ENCODE measurements at regions not wholly inside any gene's neighbourhood (a gene's known extent, or its start where the extent isn't known, plus 50 kb on each side); places are given as distances from the start of the nearest gene placed in this dataset.

- H3K4me3 Mint-ChIP-seq (ENCODE audit: low read depth): no peak overlapping the region
- H3K4me1 Mint-ChIP-seq (ENCODE audit: low read depth): no peaks in the 10 kb centered on the region
- H3K9me3 Mint-ChIP-seq: peaks cover 19% of the 10 kb centered on the region
- no peaks in the 10 kb centered on the region for H3K36me3 Mint-ChIP-seq (ENCODE audit: low read depth)
- intact Hi-C loops (cut with micrococcal nuclease): no loop called here
- DNase-seq (ENCODE audit: low spot score): no peak
- no peaks in the 10 kb centered on the region for H3K27me3 Mint-ChIP-seq (ENCODE audit: low read depth)
- H3K27ac Mint-ChIP-seq: no peak overlapping the region
Observed at GRCh38 chr7:69465262-69465661, 133.0 kb upstream of the AUTS2 start.

GRCh38 chr7:69467826-69468225, 130.4 kb upstream of the AUTS2 start:
- intact Hi-C loops (cut with micrococcal nuclease): no loop called here
- Mint-ChIP-seq H3K4me3 (ENCODE audit: low read depth) (no peak overlapping the region), H3K36me3 (ENCODE audit: low read depth) (no peaks in the 10 kb centered on the region), H3K9me3 (peaks cover 28% of the 10 kb centered on the region), H3K27me3 (ENCODE audit: low read depth) (no peaks in the 10 kb centered on the region), H3K27ac (no peak overlapping the region), H3K4me1 (ENCODE audit: low read depth) (no peaks in the 10 kb centered on the region)
- DNase-seq (ENCODE audit: low spot score): no peak

- Mint-ChIP-seq H3K4me3 (ENCODE audit: low read depth) (no peak overlapping the region), H3K27me3 (ENCODE audit: low read depth) (no peaks in the 10 kb centered on the region), H3K36me3 (ENCODE audit: low read depth) (no peaks in the 10 kb centered on the region), H3K27ac (no peak overlapping the region), H3K9me3 (peaks cover 14% of the 10 kb centered on the region), H3K4me1 (ENCODE audit: low read depth) (no peaks in the 10 kb centered on the region)
- no peak for DNase-seq (ENCODE audit: low spot score)
- intact Hi-C loops (cut with micrococcal nuclease): no loop called here
Observed at GRCh38 chr7:69476416-69476815, 121.9 kb upstream of the AUTS2 start.

- Mint-ChIP-seq H3K4me1 (ENCODE audit: low read depth) (no peaks in the 10 kb centered on the region), H3K36me3 (ENCODE audit: low read depth) (no peaks in the 10 kb centered on the region), H3K4me3 (ENCODE audit: low read depth) (no peak overlapping the region), H3K27ac (no peak overlapping the region), H3K27me3 (ENCODE audit: low read depth) (no peaks in the 10 kb centered on the region), H3K9me3 (peaks cover 14% of the 10 kb centered on the region)
- no peak for DNase-seq (ENCODE audit: low spot score)
- intact Hi-C loops (cut with micrococcal nuclease): no loop called here
Observed at GRCh38 chr7:69482676-69483075, 115.6 kb upstream of the AUTS2 start.

GRCh38 chr7:69489533-69489932, 108.7 kb upstream of the AUTS2 start:
- Mint-ChIP-seq H3K27ac (no peak overlapping the region), H3K4me1 (ENCODE audit: low read depth) (no peaks in the 10 kb centered on the region), H3K4me3 (ENCODE audit: low read depth) (no peak overlapping the region), H3K27me3 (ENCODE audit: low read depth) (no peaks in the 10 kb centered on the region), H3K36me3 (ENCODE audit: low read depth) (no peaks in the 10 kb centered on the region), H3K9me3 (peaks cover 14% of the 10 kb centered on the region)
- intact Hi-C loops (cut with micrococcal nuclease): no loop called here
- DNase-seq (ENCODE audit: low spot score): no peak

- Mint-ChIP-seq H3K9me3 (peaks cover 36% of the 10 kb centered on the region), H3K4me1 (ENCODE audit: low read depth) (no peaks in the 10 kb centered on the region), H3K27ac (no peak overlapping the region), H3K27me3 (ENCODE audit: low read depth) (no peaks in the 10 kb centered on the region), H3K36me3 (ENCODE audit: low read depth) (no peaks in the 10 kb centered on the region), H3K4me3 (ENCODE audit: low read depth) (no peak overlapping the region)
- no peak for DNase-seq (ENCODE audit: low spot score)
- intact Hi-C loops (cut with micrococcal nuclease): no loop called here
Observed at GRCh38 chr7:69498671-69499070, 99.6 kb upstream of the AUTS2 start.

- Mint-ChIP-seq H3K9me3 (peaks cover 28% of the 10 kb centered on the region), H3K27ac (no peak overlapping the region), H3K4me3 (ENCODE audit: low read depth) (no peak overlapping the region), H3K4me1 (ENCODE audit: low read depth) (no peaks in the 10 kb centered on the region), H3K36me3 (ENCODE audit: low read depth) (no peaks in the 10 kb centered on the region), H3K27me3 (ENCODE audit: low read depth) (no peaks in the 10 kb centered on the region)
- intact Hi-C loops (cut with micrococcal nuclease): no loop called here
- no peak for DNase-seq (ENCODE audit: low spot score)
Observed at GRCh38 chr7:69502358-69502757, 95.9 kb upstream of the AUTS2 start.

- Mint-ChIP-seq H3K4me1 (ENCODE audit: low read depth) (no peaks in the 10 kb centered on the region), H3K9me3 (peaks cover 21% of the 10 kb centered on the region), H3K27me3 (ENCODE audit: low read depth) (no peaks in the 10 kb centered on the region), H3K4me3 (ENCODE audit: low read depth) (no peak overlapping the region), H3K36me3 (ENCODE audit: low read depth) (no peaks in the 10 kb centered on the region), H3K27ac (no peak overlapping the region)
- intact Hi-C loops (cut with micrococcal nuclease): no loop called here
- DNase-seq (ENCODE audit: low spot score): no peak
Observed at GRCh38 chr7:69504733-69505420, 93.4 kb upstream of the AUTS2 start.

GRCh38 chr7:69508736-69509135, 89.5 kb upstream of the AUTS2 start:
- no peak for DNase-seq (ENCODE audit: low spot score)
- H3K27me3 Mint-ChIP-seq (ENCODE audit: low read depth): no peaks in the 10 kb centered on the region
- H3K36me3 Mint-ChIP-seq (ENCODE audit: low read depth): no peaks in the 10 kb centered on the region
- H3K4me1 Mint-ChIP-seq (ENCODE audit: low read depth): no peaks in the 10 kb centered on the region
- H3K27ac Mint-ChIP-seq: no peak overlapping the region
- intact Hi-C loops (cut with micrococcal nuclease): no loop called here
- H3K9me3 Mint-ChIP-seq: peaks cover 16% of the 10 kb centered on the region
- H3K4me3 Mint-ChIP-seq (ENCODE audit: low read depth): no peak overlapping the region

- H3K4me3 Mint-ChIP-seq (ENCODE audit: low read depth): no peak overlapping the region
- H3K9me3 Mint-ChIP-seq: peaks cover 16% of the 10 kb centered on the region
- no peaks in the 10 kb centered on the region for H3K27me3 Mint-ChIP-seq (ENCODE audit: low read depth)
- H3K36me3 Mint-ChIP-seq (ENCODE audit: low read depth): no peaks in the 10 kb centered on the region
- H3K4me1 Mint-ChIP-seq (ENCODE audit: low read depth): no peaks in the 10 kb centered on the region
- no peak overlapping the region for H3K27ac Mint-ChIP-seq
- DNase-seq (ENCODE audit: low spot score): no peak
- intact Hi-C loops (cut with micrococcal nuclease): no loop called here
Observed at GRCh38 chr7:69510114-69510513, 88.2 kb upstream of the AUTS2 start.

GRCh38 chr7:69515495-69516212, 82.6 kb upstream of the AUTS2 start:
- H3K9me3 Mint-ChIP-seq: no peaks in the 10 kb centered on the region
- H3K4me1 Mint-ChIP-seq (ENCODE audit: low read depth): no peaks in the 10 kb centered on the region
- H3K36me3 Mint-ChIP-seq (ENCODE audit: low read depth): no peaks in the 10 kb centered on the region
- H3K4me3 Mint-ChIP-seq (ENCODE audit: low read depth): no peak overlapping the region
- H3K27me3 Mint-ChIP-seq (ENCODE audit: low read depth): no peaks in the 10 kb centered on the region
- no peak for DNase-seq (ENCODE audit: low spot score)
- no peak overlapping the region for H3K27ac Mint-ChIP-seq
- intact Hi-C loops (cut with micrococcal nuclease): no loop called here

- H3K27ac Mint-ChIP-seq: no peak overlapping the region
Observed at GRCh38 chr7:69516238-69516820, 81.9 kb upstream of the AUTS2 start.

GRCh38 chr7:69517985-69518704, 80.1 kb upstream of the AUTS2 start:
- Mint-ChIP-seq H3K4me3 (ENCODE audit: low read depth) (no peak overlapping the region), H3K36me3 (ENCODE audit: low read depth) (no peaks in the 10 kb centered on the region), H3K4me1 (ENCODE audit: low read depth) (no peaks in the 10 kb centered on the region), H3K9me3 (no peaks in the 10 kb centered on the region), H3K27ac (no peak overlapping the region), H3K27me3 (ENCODE audit: low read depth) (no peaks in the 10 kb centered on the region)
- intact Hi-C loops (cut with micrococcal nuclease): no loop called here
- no peak for DNase-seq (ENCODE audit: low spot score)

More at GRCh38 chr7:69516238-69516820, 81.9 kb upstream of the AUTS2 start:
- Mint-ChIP-seq H3K4me3 (ENCODE audit: low read depth) (no peak overlapping the region), H3K36me3 (ENCODE audit: low read depth) (no peaks in the 10 kb centered on the region), H3K4me1 (ENCODE audit: low read depth) (no peaks in the 10 kb centered on the region), H3K27me3 (ENCODE audit: low read depth) (no peaks in the 10 kb centered on the region), H3K9me3 (no peaks in the 10 kb centered on the region)
- DNase-seq (ENCODE audit: low spot score): no peak
- intact Hi-C loops (cut with micrococcal nuclease): no loop called here
